Fibroblast of lung (primary cell): ENCODE measurements at regions not wholly inside any gene's neighbourhood (a gene's known extent, or its start where the extent isn't known, plus 50 kb on each side); places are given as distances from the start of the nearest gene placed in this dataset.

ENCODE experiments used
- CTCF ChIP-seq, 2 donors: IDR thresholded peaks in 1 of 2; conservative IDR thresholded peaks in 1 of 2; 1 replicate in 1 of 2; 2 replicates in 1 of 2; pipeline ENCODE4 v1.5.1; 2011 to 2012; ENCODE audit warnings: low read length in 2 of 2, control low read depth in 1 of 2, inconsistent platforms in 1 of 2, low read depth in 1 of 2, mild to moderate bottlenecking in 1 of 2
- EZH2 ChIP-seq: IDR thresholded peaks from 2 replicates; pipeline ENCODE4 v1.5.1; 2012; ENCODE audit warnings: low read length, control low read depth, mild to moderate bottlenecking; ENCODE audit errors: missing control alignments

GRCh38 chr9:12141422-12141821 is 551.8 kb upstream of the TYRP1 start:
- TF ChIP-seq CTCF (conservative IDR thresholded peaks at IDR 0.05 in 1 of 2, IDR thresholded peaks at IDR 0.05 in 1 of 2; ENCODE audit: low read depth in 1 of 2, low read length in 2 of 2) (no peak), EZH2 (no peak)
